Peyer's patch (tissue), 4 donors: ENCODE measurements at regions not wholly inside any gene's neighbourhood (a gene's known extent, or its start where the extent isn't known, plus 50 kb on each side); places are given as distances from the start of the nearest gene placed in this dataset.

Source experiments
- DNase-seq, 3 donors: peaks; one replicate each; pipeline ENCODE4 v3.0.0-alpha.2; 2017 to 2019
- H3K27ac ChIP-seq, 4 donors: fragments of 200-600 bp; sonication (generic); one replicate each; pipeline ENCODE4 v1.5.1; 2016 to 2019
- H3K27me3 ChIP-seq, 2 donors: fragments of 200-600 bp; sonication (generic); one replicate each; pipeline ENCODE4 v1.5.1; 2019
- H3K36me3 ChIP-seq, 3 donors: fragments of 200-600 bp; sonication (generic); one replicate each; pipeline ENCODE4 v1.5.1; 2016 to 2019
- H3K4me1 ChIP-seq, 4 donors: fragments of 200-600 bp; sonication (generic); one replicate each; pipeline ENCODE4 v1.5.1; 2016 to 2019
- H3K4me3 ChIP-seq, 4 donors: fragments of 200-600 bp; sonication (generic); 1 replicate in 3 of 4; 2 replicates in 1 of 4; pipeline ENCODE4 v1.5.1; 2016 to 2019; ENCODE audit warnings: mild to moderate bottlenecking in 1 of 4
- H3K9me3 ChIP-seq, 4 donors: fragments of 200-600 bp; sonication (generic); one replicate each; pipeline ENCODE4 v1.5.1; 2016 to 2019; ENCODE audit warnings: mild to moderate bottlenecking in 1 of 4
- CTCF ChIP-seq, 6 experiments: fragments of 450-650 bp in 4 of 6; fragments of 200-600 bp in 2 of 6; sonication (generic) in 1 of 6; IDR thresholded peaks; one replicate each; pipeline ENCODE4 v1.5.1; 2017 to 2019; ENCODE audit warnings: antibody characterized with exemption in 6 of 6, mild to moderate bottlenecking in 3 of 6, moderate library complexity in 1 of 6
- POLR2A ChIP-seq, 2 donors: fragments of 450-650 bp; IDR thresholded peaks; one replicate each; pipeline ENCODE4 v1.5.1; 2017; ENCODE audit warnings: antibody characterized with exemption in 2 of 2, mild to moderate bottlenecking in 2 of 2, moderate library complexity in 2 of 2

- H3K9me3 ChIP-seq = no peaks in the 10 kb centered on the region
- H3K27me3 ChIP-seq = no peaks in the 10 kb centered on the region
- H3K4me3 ChIP-seq = no peak overlapping the region
- TF ChIP-seq POLR2A (IDR thresholded peaks at IDR 0.05) (no peak), CTCF (IDR thresholded peaks at IDR 0.05) (no peak)
- H3K36me3 ChIP-seq = no peaks in the 10 kb centered on the region
- no peaks in the 10 kb centered on the region for H3K4me1 ChIP-seq
- no peak for DNase-seq
- H3K27ac ChIP-seq = no peak overlapping the region
Observed at GRCh38 chr12:111211910-111212757, 156.8 kb downstream of the PHETA1 start.

GRCh38 chr12:111209811-111210210, 159.1 kb downstream of the PHETA1 start:
- no peaks in the 10 kb centered on the region for H3K27me3 ChIP-seq
- TF ChIP-seq POLR2A (IDR thresholded peaks at IDR 0.05) (no peak), CTCF (IDR thresholded peaks at IDR 0.05) (no peak)
- DNase-seq = no peak
- no peak overlapping the region for H3K4me3 ChIP-seq
- no peaks in the 10 kb centered on the region for H3K4me1 ChIP-seq
- H3K9me3 ChIP-seq = no peaks in the 10 kb centered on the region
- no peaks in the 10 kb centered on the region for H3K36me3 ChIP-seq
- H3K27ac ChIP-seq = no peak overlapping the region

- TF ChIP-seq POLR2A (IDR thresholded peaks at IDR 0.05) (no peak), CTCF (IDR thresholded peaks at IDR 0.05) (no peak)
- H3K4me3 ChIP-seq = no peak overlapping the region
- H3K4me1 ChIP-seq = no peaks in the 10 kb centered on the region
- no peaks in the 10 kb centered on the region for H3K9me3 ChIP-seq
- no peak for DNase-seq
- no peaks in the 10 kb centered on the region for H3K27me3 ChIP-seq
- no peak overlapping the region for H3K27ac ChIP-seq
- H3K36me3 ChIP-seq = no peaks in the 10 kb centered on the region
Observed at GRCh38 chr12:111207761-111208160, 161.1 kb downstream of the PHETA1 start.

GRCh38 chr12:111204788-111205241, 164.1 kb downstream of the PHETA1 start:
- TF ChIP-seq CTCF (IDR thresholded peaks at IDR 0.05) (no peak), POLR2A (IDR thresholded peaks at IDR 0.05) (no peak)
- Histone ChIP-seq H3K9me3 (no peaks in the 10 kb centered on the region), H3K36me3 (no peaks in the 10 kb centered on the region), H3K27ac (no peak overlapping the region), H3K27me3 (no peaks in the 10 kb centered on the region), H3K4me3 (no peak overlapping the region), H3K4me1 (no peaks in the 10 kb centered on the region)
- no peak for DNase-seq

- H3K9me3 ChIP-seq = no peaks in the 10 kb centered on the region
- no peak overlapping the region for H3K4me3 ChIP-seq
- H3K4me1 ChIP-seq = no peaks in the 10 kb centered on the region
- H3K36me3 ChIP-seq = no peaks in the 10 kb centered on the region
- no peak overlapping the region for H3K27ac ChIP-seq
- H3K27me3 ChIP-seq = no peaks in the 10 kb centered on the region
- TF ChIP-seq CTCF (IDR thresholded peaks at IDR 0.05) (no peak), POLR2A (IDR thresholded peaks at IDR 0.05) (no peak)
- DNase-seq = no peak
Observed at GRCh38 chr12:111203969-111204368, 164.9 kb downstream of the PHETA1 start.
